Fibroblast of the aortic adventitia (primary cell): ENCODE measurements at regions not wholly inside any gene's neighbourhood (a gene's known extent, or its start where the extent isn't known, plus 50 kb on each side); places are given as distances from the start of the nearest gene placed in this dataset.
A peak's percentile ranks its signal among the peaks of the same experiment; 100 is the strongest.

ENCODE experiments used
- DNase-seq: peaks from one replicate; pipeline ENCODE4 v3.0.0-alpha.2; 2010; ENCODE audit warnings: low read depth
- H3K4me3 ChIP-seq: 2 replicates; pipeline ENCODE4 v1.5.1; 2011; ENCODE audit warnings: low read depth, mild to moderate bottlenecking, control low read depth, low read length, moderate library complexity
- TF ChIP-seq, protein P1 (sequence below): IDR thresholded peaks from 2 replicates; pipeline ENCODE4 v1.5.1; 2011; ENCODE audit warnings: mild to moderate bottlenecking, low read length, control low read depth, inconsistent platforms; ENCODE audit not compliant: insufficient read depth

DNA sequence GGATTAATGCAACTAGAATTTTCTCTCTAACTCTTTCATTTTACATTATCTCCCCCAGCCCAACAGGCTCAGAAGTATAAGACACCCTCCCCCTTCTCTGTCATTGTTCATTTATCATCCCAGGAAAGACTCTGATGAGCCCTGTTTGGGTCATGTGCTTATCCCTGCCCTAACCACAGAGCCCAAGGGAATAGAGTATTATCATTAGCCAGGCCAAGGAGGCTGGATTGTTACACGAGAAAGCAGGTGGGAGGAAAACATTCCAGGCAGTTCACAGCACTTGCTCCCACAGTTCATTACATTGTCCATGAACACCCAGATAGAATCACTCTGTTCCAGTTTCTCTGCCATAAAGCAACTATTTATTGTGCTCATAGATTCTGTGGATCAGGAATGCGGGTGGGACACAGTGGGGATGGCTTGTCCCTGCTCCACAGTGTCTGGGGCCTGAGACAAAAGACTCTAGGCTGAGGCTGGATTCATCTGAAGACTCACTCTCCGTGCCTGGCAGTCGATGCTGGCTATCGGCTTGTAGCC, 59.5 kb upstream of the TMEM215 start:
- no peak overlapping the region for H3K4me3 ChIP-seq
- TF ChIP-seq, protein P1, sequence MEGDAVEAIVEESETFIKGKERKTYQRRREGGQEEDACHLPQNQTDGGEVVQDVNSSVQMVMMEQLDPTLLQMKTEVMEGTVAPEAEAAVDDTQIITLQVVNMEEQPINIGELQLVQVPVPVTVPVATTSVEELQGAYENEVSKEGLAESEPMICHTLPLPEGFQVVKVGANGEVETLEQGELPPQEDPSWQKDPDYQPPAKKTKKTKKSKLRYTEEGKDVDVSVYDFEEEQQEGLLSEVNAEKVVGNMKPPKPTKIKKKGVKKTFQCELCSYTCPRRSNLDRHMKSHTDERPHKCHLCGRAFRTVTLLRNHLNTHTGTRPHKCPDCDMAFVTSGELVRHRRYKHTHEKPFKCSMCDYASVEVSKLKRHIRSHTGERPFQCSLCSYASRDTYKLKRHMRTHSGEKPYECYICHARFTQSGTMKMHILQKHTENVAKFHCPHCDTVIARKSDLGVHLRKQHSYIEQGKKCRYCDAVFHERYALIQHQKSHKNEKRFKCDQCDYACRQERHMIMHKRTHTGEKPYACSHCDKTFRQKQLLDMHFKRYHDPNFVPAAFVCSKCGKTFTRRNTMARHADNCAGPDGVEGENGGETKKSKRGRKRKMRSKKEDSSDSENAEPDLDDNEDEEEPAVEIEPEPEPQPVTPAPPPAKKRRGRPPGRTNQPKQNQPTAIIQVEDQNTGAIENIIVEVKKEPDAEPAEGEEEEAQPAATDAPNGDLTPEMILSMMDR = no peak
- DNase-seq = no peak

- no peak overlapping the region for H3K4me3 ChIP-seq
- DNase-seq = peak; percentile 25
- TF ChIP-seq, protein P1 = no peak
Observed at GRCh38 chr9:32725066-32725860, 58.1 kb upstream of the TMEM215 start.

DNA sequence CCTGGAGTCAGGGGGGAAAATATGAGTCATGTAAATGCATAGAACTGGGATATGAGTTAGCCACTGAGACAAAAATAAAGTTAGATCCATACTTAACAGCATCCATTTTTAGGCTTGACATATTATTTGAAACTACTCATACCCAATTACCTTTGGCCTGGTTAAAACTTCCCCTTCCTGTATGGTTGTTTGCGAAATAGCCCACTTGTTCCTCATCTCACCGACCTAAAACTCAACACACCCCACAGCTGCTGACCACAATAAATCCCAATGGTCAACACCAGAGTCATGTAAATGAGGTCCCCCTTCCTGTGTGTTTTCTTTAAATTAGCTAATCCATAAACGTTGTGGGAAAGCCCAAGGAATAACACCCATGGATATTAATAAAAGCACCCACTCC, 55.2 kb upstream of the TMEM215 start:
- TF ChIP-seq, protein P1 = no peak
- H3K4me3 ChIP-seq = no peak overlapping the region
- no peak for DNase-seq
